OCI-LY3 (cell line): ENCODE measurements at regions not wholly inside any gene's neighbourhood (a gene's known extent, or its start where the extent isn't known, plus 50 kb on each side); places are given as distances from the start of the nearest gene placed in this dataset.

Experiments
- H2AFZ ChIP-seq: fragments of 200-600, 300-600 bp; shearing (Covaris generic); 2 replicates; pipeline ENCODE4 v1.6.0; 2014; ENCODE audit warnings: antibody characterized with exemption, low read depth, low read length
- H3K27ac ChIP-seq: fragments of 200-600, 300-600 bp; sonication (generic); 2 replicates; pipeline ENCODE4 v1.5.1; 2014; ENCODE audit warnings: mild to moderate bottlenecking, low read length, moderate library complexity, mixed read lengths
- H3K27me3 ChIP-seq: fragments of 200-600, 300-600 bp; sonication (generic); 2 replicates; pipeline ENCODE4 v1.6.1; 2014; ENCODE audit warnings: low read depth, low read length, mixed read lengths
- H3K36me3 ChIP-seq: fragments of 200-600, 300-600 bp; sonication (generic); replicated peaks from 2 replicates; pipeline ENCODE3; 2014; ENCODE audit warnings: low read depth, low read length, mixed read lengths
- H3K4me1 ChIP-seq: fragments of 300-600, 200-600 bp; sonication (generic); 2 replicates; pipeline ENCODE4 v1.6.1; 2014; ENCODE audit warnings: low read length, mixed read lengths
- H3K4me2 ChIP-seq: fragments of 200-600, 300-600 bp; sonication (generic); 2 replicates; pipeline ENCODE4 v1.6.1; 2014; ENCODE audit warnings: low read length, mixed read lengths
- H3K4me3 ChIP-seq: fragments of 300-600, 200-600 bp; sonication (generic); 2 replicates; pipeline ENCODE4 v1.5.1; 2014; ENCODE audit warnings: antibody characterized with exemption, mild to moderate bottlenecking, low read length, moderate library complexity
- H3K79me2 ChIP-seq: fragments of 300-600, 200-600 bp; shearing (Covaris generic); 2 replicates; pipeline ENCODE4 v1.6.1; 2014; ENCODE audit warnings: mild to moderate bottlenecking, low read length, mixed read lengths
- H3K9ac ChIP-seq: fragments of 300-600, 200-600 bp; shearing (Covaris generic); 2 replicates; pipeline ENCODE4 v1.6.0; 2014; ENCODE audit warnings: mild to moderate bottlenecking, low read length, moderate library complexity
- H3K9me3 ChIP-seq: fragments of 200-600, 300-600 bp; shearing (Covaris generic); 2 replicates; pipeline ENCODE4 v1.6.1; 2014; ENCODE audit warnings: low read length, mixed read lengths; ENCODE audit not compliant: insufficient read depth
- H4K20me1 ChIP-seq: fragments of 200-600, 300-600 bp; sonication (generic); 2 replicates; pipeline ENCODE4 v1.6.1; 2016; ENCODE audit warnings: low read length, mixed read lengths; ENCODE audit not compliant: insufficient read depth
- EZH2phosphoT487 ChIP-seq: fragments of 200-600 bp; shearing (Covaris generic); IDR thresholded peaks from 2 replicates; pipeline ENCODE4 v1.6.1; 2018; ENCODE audit warnings: antibody characterized with exemption, mixed run types, low read depth
- TF ChIP-seq, protein P1 (sequence below): fragments of 200-600, 300-600 bp; sonication (generic); IDR thresholded peaks from 2 replicates; pipeline ENCODE4 v1.5.1; 2014; ENCODE audit warnings: antibody characterized with exemption, low read length, low read depth

DNA sequence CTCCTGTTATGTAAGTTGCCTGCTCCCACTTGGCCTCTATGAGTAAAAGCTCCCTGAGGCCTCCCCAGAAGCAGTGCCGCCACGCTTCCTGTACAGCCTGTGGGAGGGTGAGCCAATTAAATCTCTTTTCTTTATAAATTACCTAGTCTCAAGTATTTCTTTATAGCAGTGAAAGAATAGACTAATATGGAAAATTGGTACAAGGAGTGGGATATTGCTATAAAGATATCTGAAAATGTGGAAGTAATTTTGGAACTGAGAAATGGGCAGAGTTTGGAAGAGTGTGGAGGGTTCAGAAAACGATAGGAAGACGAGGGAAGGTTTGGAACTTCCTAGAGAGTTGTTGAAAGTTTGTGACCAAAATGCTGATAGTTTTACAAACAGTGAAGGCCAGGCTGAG is 572.3 kb downstream of the MATN1 start:
- Histone ChIP-seq H3K4me3 (no peak overlapping the region), H3K4me2 (no peak overlapping the region), H3K79me2 (no peaks in the 10 kb centered on the region), H3K4me1 (no peaks in the 10 kb centered on the region), H3K27me3 (no peaks in the 10 kb centered on the region), H3K9me3 (no peaks in the 10 kb centered on the region), H3K27ac (no peak overlapping the region), H3K9ac (no peak overlapping the region), H3K36me3 (no peaks in the 10 kb centered on the region), H4K20me1 (no peaks in the 10 kb centered on the region), H2AFZ (no peak overlapping the region)
- TF ChIP-seq EZH2phosphoT487, result no peak
- TF ChIP-seq, protein P1, sequence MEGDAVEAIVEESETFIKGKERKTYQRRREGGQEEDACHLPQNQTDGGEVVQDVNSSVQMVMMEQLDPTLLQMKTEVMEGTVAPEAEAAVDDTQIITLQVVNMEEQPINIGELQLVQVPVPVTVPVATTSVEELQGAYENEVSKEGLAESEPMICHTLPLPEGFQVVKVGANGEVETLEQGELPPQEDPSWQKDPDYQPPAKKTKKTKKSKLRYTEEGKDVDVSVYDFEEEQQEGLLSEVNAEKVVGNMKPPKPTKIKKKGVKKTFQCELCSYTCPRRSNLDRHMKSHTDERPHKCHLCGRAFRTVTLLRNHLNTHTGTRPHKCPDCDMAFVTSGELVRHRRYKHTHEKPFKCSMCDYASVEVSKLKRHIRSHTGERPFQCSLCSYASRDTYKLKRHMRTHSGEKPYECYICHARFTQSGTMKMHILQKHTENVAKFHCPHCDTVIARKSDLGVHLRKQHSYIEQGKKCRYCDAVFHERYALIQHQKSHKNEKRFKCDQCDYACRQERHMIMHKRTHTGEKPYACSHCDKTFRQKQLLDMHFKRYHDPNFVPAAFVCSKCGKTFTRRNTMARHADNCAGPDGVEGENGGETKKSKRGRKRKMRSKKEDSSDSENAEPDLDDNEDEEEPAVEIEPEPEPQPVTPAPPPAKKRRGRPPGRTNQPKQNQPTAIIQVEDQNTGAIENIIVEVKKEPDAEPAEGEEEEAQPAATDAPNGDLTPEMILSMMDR, result no peak

DNA sequence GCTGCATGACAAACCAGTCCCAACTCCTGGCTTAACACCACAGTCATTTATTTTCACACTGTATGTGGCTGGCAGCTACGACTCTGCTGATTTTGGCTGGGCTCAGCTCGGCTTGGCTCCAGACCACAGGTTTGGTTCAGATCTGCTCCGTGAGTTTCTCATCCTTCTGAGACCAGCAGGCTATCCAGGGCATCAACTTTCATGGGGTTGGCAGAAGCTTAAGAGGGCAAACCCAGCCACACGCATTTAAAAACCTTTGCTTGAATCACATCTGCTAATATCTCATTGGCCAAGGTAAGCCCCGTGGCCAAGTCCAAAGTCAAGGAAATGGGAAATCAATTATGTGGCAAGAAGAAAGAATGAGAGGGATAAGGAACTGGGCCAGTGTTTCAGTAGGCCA is 574.2 kb downstream of the MATN1 start:
- H3K27me3 ChIP-seq, result no peaks in the 10 kb centered on the region
- H3K27ac ChIP-seq, result no peak overlapping the region
- H3K36me3 ChIP-seq, result no peaks in the 10 kb centered on the region
- H3K9me3 ChIP-seq, result no peaks in the 10 kb centered on the region
- H4K20me1 ChIP-seq, result no peaks in the 10 kb centered on the region
- H3K4me3 ChIP-seq, result no peak overlapping the region
- H3K4me2 ChIP-seq, result no peak overlapping the region
- TF ChIP-seq EZH2phosphoT487, result no peak
- TF ChIP-seq, protein P1, result no peak
- H3K9ac ChIP-seq, result no peak overlapping the region
- H2AFZ ChIP-seq, result no peak overlapping the region
- no peaks in the 10 kb centered on the region for H3K4me1 ChIP-seq
- no peaks in the 10 kb centered on the region for H3K79me2 ChIP-seq

DNA sequence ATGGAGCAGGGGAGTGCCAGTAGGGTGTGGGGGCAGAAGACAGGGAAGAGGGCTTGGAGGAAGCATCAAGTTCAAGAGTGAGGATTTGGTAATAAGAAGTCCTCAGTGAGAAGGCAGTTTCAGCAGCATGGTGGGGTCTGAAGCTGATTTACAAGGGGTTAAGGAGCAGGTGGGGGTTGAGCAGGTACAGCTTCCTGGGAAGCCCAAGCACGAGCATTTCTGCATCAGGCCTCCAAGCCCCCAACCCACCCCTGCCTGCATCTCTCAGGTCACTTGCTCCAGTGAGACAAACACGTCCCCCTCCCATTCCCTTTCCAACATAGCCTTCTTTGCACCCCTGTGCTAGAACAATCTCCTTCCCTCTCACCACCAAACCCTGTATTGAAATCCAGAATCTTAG is 574.7 kb downstream of the MATN1 start:
- Histone ChIP-seq H3K9me3 (no peaks in the 10 kb centered on the region), H3K9ac (no peak overlapping the region), H3K4me1 (no peaks in the 10 kb centered on the region)

DNA sequence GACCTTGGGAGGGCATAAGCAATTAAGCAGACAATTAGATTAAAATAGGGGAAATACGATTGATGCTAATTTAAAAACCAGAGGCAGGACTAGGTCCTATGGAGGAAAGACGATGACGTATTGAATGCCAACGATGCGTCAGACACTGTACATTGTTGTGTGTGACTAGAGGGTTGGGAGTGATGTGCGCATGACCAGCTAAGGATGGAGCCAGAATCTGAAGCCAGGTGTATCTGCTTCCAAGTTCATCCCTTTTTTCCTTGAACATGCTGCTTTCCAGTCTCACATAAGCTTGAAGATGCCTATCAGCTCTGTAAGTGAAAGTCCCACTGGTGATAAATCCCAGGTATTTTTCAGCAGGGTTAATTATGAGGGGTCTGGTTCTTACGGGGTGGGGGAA is 576.2 kb downstream of the MATN1 start:
- H3K9me3 ChIP-seq, result no peaks in the 10 kb centered on the region
- H3K27ac ChIP-seq, result no peak overlapping the region
- no peaks in the 10 kb centered on the region for H3K79me2 ChIP-seq
- no peaks in the 10 kb centered on the region for H3K36me3 ChIP-seq
- H3K4me3 ChIP-seq, result no peak overlapping the region
- no peak overlapping the region for H3K4me2 ChIP-seq
- no peaks in the 10 kb centered on the region for H3K27me3 ChIP-seq
- TF ChIP-seq, protein P1, result no peak
- no peak for TF ChIP-seq EZH2phosphoT487
- no peak overlapping the region for H3K9ac ChIP-seq
- H3K4me1 ChIP-seq, result no peaks in the 10 kb centered on the region
- H2AFZ ChIP-seq, result no peak overlapping the region
- no peaks in the 10 kb centered on the region for H4K20me1 ChIP-seq

More for the DNA sequence above, 574.7 kb downstream of the MATN1 start:
- H3K36me3 ChIP-seq, result no peaks in the 10 kb centered on the region
- H3K4me2 ChIP-seq, result no peak overlapping the region
- H3K79me2 ChIP-seq, result no peaks in the 10 kb centered on the region
- H2AFZ ChIP-seq, result no peak overlapping the region
- H3K27ac ChIP-seq, result no peak overlapping the region
- H4K20me1 ChIP-seq, result no peaks in the 10 kb centered on the region
- H3K27me3 ChIP-seq, result no peaks in the 10 kb centered on the region
- TF ChIP-seq, protein P1, result no peak
- no peak for TF ChIP-seq EZH2phosphoT487
- H3K4me3 ChIP-seq, result no peak overlapping the region
